HG03025 (cell line): ENCODE measurements at regions not wholly inside any gene's neighbourhood (a gene's known extent, or its start where the extent isn't known, plus 50 kb on each side); places are given as distances from the start of the nearest gene placed in this dataset.

Experiments
- ATAC-seq: cut with Tn5 transposase; IDR thresholded peaks from one replicate; pipeline ENCODE4 v1.9.1; 2021; ENCODE audit warnings: mild to moderate bottlenecking, moderate library complexity; ENCODE audit not compliant: unreplicated experiment, low FRiP score

DNA sequence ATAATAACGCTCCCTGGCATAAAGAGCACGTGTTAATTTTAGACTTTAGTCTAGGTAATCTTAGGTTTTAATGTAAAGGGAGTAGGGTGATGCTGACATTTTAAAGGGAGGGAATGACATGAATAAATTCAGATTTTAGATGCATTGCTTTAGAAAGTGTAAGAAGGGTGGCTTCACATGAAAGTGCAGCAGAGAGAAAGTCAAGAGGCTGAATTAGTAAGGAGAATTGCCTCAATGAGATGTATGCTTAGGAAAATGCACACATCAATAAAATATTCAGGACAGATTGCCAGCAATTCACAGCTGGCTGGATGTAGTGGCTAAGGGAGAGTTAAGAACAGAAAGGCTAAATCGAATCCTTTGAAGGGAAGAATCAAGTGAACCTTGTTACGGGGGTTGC, 165.5 kb upstream of the CDH19 start:
- ATAC-seq, result no peak

GRCh38 chr18:66764230-66764629, 160.3 kb upstream of the CDH19 start:
- no peak for ATAC-seq

- no peak for ATAC-seq
Observed at GRCh38 chr18:66761166-66761565, 157.3 kb upstream of the CDH19 start.

DNA sequence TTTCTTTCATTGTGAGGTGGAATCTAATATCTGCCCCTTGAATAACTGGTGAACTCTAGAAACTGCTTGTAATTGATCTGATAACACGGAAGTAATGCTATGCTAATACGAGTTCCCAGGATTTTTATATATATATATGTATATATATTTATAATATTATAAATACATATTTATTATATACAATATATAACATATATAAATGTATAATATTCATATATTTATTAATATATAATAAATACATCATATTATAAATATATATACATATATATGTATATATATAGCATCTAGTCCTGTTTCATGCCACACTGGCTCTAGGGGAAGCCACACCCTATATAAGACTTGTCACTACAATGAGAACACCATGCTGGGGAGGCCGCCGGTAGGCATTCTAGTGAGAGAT, 156.7 kb upstream of the CDH19 start:
- ATAC-seq, result no peak

- no peak for ATAC-seq
Observed at GRCh38 chr18:66759050-66759828, 155.3 kb upstream of the CDH19 start.

- ATAC-seq, result no peak
Observed at GRCh38 chr18:66757946-66758345, 154.1 kb upstream of the CDH19 start.

- no peak for ATAC-seq
Observed at GRCh38 chr18:66754335-66754734, 150.4 kb upstream of the CDH19 start.

- no peak for ATAC-seq
Observed at GRCh38 chr18:66752733-66753132, 148.8 kb upstream of the CDH19 start.

- no peak for ATAC-seq
Observed at GRCh38 chr18:66749481-66750035, 145.7 kb upstream of the CDH19 start.

- ATAC-seq, result no peak
Observed at GRCh38 chr18:66749030-66749429, 145.1 kb upstream of the CDH19 start.

GRCh38 chr18:66742832-66743231, 138.9 kb upstream of the CDH19 start:
- ATAC-seq, result no peak

DNA sequence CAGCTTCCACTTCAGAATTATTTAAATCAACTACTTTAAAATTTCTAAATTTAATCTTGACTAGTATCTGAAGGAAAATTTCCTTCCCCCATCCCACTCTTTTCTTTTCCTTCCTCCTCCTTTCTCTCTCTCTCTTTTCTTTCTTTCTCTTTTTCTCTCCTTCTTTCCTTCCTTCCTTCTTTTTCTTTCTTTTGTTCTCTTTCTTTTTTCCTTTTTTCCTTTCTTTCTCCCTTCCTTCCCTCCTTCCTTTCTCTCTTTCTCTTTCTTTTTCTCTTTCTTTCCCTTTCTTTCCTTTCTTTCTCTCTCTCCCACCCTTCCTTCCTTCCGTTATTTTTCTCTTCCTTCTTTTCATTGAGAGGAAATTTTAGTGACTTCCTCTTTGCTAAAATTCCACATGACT, 132.0 kb upstream of the CDH19 start:
- no peak for ATAC-seq

GRCh38 chr18:66734451-66734850, 130.6 kb upstream of the CDH19 start:
- no peak for ATAC-seq

- ATAC-seq, result no peak
Observed at GRCh38 chr18:66731890-66732289, 128.0 kb upstream of the CDH19 start.

GRCh38 chr18:66729442-66730239, 125.8 kb upstream of the CDH19 start:
- ATAC-seq, result no peak

DNA sequence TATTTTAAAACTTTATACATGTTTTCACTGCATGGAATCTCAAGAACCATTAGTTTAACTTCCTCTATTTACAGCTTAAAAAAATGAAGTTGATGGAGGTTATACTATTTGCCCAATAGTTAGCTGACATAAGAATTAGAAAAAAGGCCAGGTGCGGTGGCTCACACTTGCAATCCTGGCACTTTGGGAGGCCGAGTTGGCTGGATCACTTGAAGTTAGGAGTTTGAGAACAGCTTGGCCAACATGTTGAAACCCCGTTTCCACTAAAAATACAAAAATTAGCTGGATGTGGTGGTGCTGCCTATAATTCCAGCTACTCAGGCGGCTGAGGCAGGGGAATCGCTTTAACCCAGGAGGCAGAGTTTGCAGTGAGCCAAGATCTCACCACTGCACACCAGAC, 125.1 kb upstream of the CDH19 start:
- no peak for ATAC-seq

- no peak for ATAC-seq
Observed at GRCh38 chr18:66727991-66728390, 124.1 kb upstream of the CDH19 start.

GRCh38 chr18:66724664-66725356, 120.9 kb upstream of the CDH19 start:
- no peak for ATAC-seq

DNA sequence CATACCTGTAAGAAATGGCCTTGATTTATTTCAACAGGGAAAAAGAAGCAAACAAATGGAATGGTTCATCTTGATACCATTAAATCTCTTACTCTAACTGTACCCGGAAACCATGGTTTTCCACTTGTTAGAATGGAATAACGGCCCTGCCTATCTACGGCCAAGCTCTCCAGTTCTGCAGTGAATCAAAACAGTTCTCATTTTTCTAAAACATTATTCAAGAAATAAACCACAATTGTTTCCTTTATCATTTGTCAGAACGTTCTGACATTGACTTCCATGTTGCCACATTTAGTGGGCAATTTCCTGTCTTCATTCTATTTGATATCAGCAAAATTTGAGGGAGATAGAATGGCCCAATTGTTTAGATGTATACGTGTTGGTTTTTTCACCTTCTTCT, 118.8 kb upstream of the CDH19 start:
- no peak for ATAC-seq

DNA sequence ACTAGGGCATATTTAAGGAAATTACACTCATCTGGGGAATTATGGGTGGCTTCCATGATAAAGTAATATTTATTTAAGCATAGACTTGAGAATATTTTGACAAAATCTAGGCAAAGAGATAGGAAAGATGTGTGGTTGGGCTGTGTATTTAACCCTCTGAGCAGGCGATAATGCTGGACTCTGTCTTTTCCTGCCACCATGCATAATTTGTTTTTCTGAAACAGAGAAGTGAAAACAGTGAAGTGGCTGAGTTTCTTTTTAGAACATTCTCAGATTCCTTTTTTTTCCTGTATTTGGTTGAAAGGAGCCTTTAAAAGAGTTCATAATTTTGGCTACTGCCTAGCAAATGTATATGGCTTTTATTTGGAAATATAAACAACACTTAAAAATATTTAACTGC, 104.8 kb upstream of the CDH19 start:
- ATAC-seq, result no peak

DNA sequence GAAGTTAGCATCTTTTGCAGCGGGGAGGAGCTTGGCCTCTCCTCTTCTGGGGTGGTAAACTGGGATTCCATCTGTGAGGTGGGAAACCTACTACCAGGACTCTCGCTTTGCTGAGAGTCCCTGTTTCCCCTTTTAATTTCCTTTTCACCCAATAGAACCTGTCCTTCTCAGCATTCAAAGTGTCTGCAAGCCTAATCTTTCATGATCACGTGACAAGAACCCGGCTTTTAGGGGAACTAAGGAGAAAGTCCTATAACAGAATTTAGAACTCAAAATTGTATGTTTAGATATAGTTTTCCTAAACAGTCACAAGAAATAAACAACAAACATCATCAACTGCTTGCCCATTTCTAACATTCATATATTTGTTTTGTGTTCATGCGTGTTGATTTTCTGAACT, 103.6 kb upstream of the CDH19 start:
- ATAC-seq, result no peak
